HG03045 (cell line): ENCODE measurements at regions not wholly inside any gene's neighbourhood (a gene's known extent, or its start where the extent isn't known, plus 50 kb on each side); places are given as distances from the start of the nearest gene placed in this dataset.

Experiments
- ATAC-seq: cut with Tn5 transposase; IDR thresholded peaks from one replicate; pipeline ENCODE4 v1.9.1; 2021; ENCODE audit warnings: mild to moderate bottlenecking, moderate library complexity; ENCODE audit not compliant: unreplicated experiment

GRCh38 chr16:85337910-85338637, 225.8 kb upstream of the CIBAR2 start:
- no peak for ATAC-seq

GRCh38 chr16:85338638-85338982, 226.3 kb upstream of the CIBAR2 start:
- ATAC-seq, result no peak

GRCh38 chr16:85338989-85339685, 226.9 kb upstream of the CIBAR2 start:
- no peak for ATAC-seq

GRCh38 chr16:85341972-85342695, 229.9 kb upstream of the CIBAR2 start:
- no peak for ATAC-seq

- ATAC-seq, result no peak
These were observed 232.3 kb upstream of the CIBAR2 start for GRCh38 chr16:85344502-85345128.

- no peak for ATAC-seq
These were observed 232.9 kb upstream of the CIBAR2 start for GRCh38 chr16:85345129-85345639.

GRCh38 chr16:85346404-85347212, 234.3 kb upstream of the CIBAR2 start:
- no peak for ATAC-seq

- ATAC-seq, result no peak
These were observed 234.9 kb upstream of the CIBAR2 start for GRCh38 chr16:85347213-85347591.

- no peak for ATAC-seq
These were observed 236.0 kb upstream of the CIBAR2 start for GRCh38 chr16:85348065-85348840.

- no peak for ATAC-seq
These were observed 236.7 kb upstream of the CIBAR2 start for GRCh38 chr16:85348911-85349334.

GRCh38 chr16:85349365-85350145, 237.3 kb upstream of the CIBAR2 start:
- no peak for ATAC-seq

- ATAC-seq, result no peak
These were observed 238.0 kb upstream of the CIBAR2 start for GRCh38 chr16:85350146-85350728.

- ATAC-seq, result no peak
These were observed 238.7 kb upstream of the CIBAR2 start for GRCh38 chr16:85350973-85351372.

GRCh38 chr16:85353013-85353412, 240.7 kb upstream of the CIBAR2 start:
- ATAC-seq, result no peak

- no peak for ATAC-seq
These were observed 241.8 kb upstream of the CIBAR2 start for GRCh38 chr16:85353839-85354685.

GRCh38 chr16:85354686-85355514, 242.6 kb upstream of the CIBAR2 start:
- ATAC-seq, result no peak

- no peak for ATAC-seq
These were observed 243.2 kb upstream of the CIBAR2 start for GRCh38 chr16:85355515-85355837.
